NCI-H748 treated with DMSO at 0.1 percent for 48 hours (cell line): ENCODE measurements at regions not wholly inside any gene's neighbourhood (a gene's known extent, or its start where the extent isn't known, plus 50 kb on each side); places are given as distances from the start of the nearest gene placed in this dataset.

Experiments
- DNase-seq: peaks from one replicate; lab custom pipeline; 2025; lab: John Stamatoyannopoulos, UW

GRCh38 chr18:37724206-37724605, 158.6 kb upstream of the CELF4 start:
- no peak for DNase-seq

DNA sequence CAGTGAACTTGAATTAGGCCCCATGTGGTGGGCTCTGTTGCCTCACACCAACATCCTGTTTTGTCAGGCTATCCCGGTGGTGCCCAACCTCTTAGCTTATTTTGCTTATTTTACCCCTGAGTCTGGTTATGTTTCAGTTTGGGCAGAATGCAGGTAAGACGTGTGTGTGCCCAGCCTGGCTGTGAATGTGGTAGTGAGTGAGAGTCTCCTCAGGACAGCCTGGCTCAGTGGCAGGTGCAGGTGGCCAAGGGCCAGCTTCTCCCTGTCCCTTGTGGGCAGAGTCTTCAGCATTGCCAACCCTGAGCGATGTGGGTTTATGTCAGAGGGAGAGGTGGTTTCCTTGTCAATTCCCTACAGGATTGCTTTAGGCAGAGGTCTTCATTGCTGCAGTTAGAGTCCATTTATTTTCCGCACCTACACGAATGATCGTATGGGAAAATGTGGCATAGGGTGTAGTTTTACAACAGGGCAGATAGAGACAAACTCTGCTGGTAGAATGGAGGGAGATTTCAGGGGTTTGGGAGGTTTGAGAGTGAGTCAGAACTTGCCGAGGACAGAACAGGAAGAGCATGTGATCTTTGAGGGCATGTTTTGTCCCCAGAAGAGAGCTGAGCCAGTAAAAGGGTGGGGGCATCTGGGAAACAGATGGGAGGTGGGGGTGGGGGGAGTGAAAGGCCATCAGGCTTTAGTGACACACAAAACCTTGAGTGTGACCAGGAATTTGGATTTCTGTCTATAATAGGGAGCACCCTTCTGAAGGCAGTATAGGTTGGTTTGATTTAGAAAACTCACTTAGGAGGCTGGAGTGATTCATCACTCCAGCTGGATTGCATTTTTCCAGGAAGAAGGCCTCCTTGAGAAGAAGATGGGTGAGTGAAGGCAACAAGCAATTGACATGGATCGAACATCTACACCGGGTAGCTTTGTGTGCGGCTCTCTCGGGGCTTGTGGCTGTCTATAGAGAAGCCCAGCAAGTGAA, 156.2 kb upstream of the CELF4 start:
- no peak for DNase-seq

GRCh38 chr18:37720663-37721062, 155.1 kb upstream of the CELF4 start:
- no peak for DNase-seq

GRCh38 chr18:37717656-37718055, 152.1 kb upstream of the CELF4 start:
- DNase-seq, result no peak

- no peak for DNase-seq
These were observed 151.5 kb upstream of the CELF4 start for GRCh38 chr18:37717098-37717497.

DNA sequence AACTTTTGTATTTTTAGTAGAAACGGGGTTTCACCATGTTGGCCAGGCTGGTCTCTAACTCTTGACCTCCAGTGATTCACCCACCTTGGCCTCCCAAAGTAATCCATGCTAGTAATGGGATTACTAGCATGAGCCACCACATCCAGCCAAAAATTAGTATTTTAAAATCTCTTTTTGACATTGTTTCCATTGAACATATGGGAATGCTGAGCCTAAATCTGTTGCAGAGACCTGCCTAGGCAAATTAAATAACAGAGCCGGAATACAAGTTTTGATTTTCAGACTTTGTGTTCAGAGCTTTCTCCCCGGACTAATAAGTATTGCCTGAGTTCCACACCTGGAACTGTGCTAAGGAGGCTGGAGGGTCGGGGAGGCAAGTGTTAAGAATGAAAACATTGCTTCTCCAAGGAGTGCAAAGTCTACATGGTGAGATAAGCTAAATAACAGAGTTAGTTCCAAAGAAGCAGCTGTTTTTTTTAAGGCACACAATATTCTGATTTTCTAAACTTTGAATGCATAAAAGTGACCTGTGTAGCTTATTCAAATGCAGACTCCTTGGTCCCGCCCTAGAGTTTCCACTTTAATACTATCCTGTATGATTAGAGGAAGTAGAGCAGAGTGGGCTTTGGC, 150.6 kb upstream of the CELF4 start:
- DNase-seq, result no peak

DNA sequence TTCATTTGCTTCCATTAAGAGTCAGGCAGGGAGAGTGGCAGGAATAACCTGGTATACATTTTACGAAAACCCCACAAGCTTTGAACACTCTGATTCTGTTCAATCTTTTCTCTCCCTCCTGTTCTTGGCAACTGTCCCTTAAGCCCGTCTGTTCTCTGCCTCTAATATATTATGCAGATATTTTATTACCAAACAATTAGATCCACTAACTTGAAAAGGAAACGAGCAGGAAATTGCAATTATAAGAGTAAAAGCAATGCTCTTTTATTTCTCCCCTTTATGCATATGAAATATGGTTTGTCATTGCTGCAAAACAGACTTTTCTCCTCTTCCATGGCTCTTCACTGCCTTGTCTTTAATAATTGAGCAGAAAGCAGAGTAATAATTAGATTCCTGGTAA, 149.1 kb upstream of the CELF4 start:
- no peak for DNase-seq

GRCh38 chr18:37712776-37713175, 147.2 kb upstream of the CELF4 start:
- no peak for DNase-seq

- DNase-seq, result no peak
These were observed 146.3 kb upstream of the CELF4 start for GRCh38 chr18:37711766-37712505.

- peak; percentile 4 for DNase-seq
These were observed 145.1 kb upstream of the CELF4 start for GRCh38 chr18:37710726-37711125.

DNA sequence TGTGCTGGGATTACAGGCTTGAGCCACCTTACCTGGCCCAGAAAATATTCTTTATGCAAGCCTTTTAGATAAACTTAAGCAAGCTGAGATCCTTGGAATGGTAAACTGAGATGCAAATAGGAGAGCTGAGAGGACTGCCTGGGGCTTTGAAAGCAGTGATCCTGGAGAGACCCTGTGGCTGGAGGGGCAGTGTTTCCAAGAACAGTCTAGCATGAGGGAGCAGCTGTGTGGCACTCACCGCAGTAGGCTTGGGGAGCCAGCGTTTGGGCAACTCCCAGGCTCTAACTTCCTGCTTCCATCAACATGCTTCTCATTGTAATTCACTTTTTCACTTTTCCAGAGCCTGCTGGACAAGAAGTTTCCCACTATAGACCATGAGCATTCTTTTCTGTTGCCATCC, 144.1 kb upstream of the CELF4 start:
- DNase-seq, result no peak

GRCh38 chr18:37705016-37705415, 139.4 kb upstream of the CELF4 start:
- no peak for DNase-seq

DNA sequence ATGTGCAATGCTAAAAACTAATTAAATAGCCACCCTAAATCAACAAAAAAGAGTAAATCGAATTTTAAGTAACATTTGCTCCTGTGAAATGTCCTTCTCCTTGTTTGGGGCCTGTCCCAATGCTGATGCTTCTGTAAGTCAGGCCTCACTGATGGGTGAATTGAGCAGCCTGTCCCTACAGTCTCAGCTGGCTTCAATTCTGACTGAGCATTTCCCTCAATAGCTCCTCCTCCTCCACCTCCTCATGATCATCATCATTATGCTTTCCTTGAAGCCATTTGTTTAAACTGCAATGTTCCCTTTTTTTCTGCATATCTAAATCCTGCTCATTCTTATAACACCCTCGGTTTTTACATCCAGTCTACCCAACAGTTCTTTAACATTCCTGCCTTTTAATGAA, 137.2 kb upstream of the CELF4 start:
- no peak for DNase-seq

DNA sequence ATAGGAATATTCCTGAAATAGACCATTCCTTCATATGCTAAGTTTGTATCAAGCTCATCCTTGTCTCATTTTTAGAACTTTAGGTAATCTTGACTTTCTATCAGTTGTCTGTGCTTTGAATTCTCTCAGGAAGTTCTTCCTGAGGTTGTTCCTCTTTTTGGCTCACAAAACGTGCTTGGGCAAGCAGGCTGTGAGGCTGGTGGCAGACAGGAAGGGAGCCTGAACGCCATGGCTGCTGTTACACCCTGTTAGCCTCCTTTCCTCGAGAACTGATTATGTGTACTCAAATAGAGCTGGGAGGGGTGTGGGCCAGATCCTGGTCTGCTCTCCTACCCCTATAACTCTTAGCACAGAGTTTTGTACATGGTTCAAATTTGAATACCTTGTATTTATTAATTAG, 136.4 kb upstream of the CELF4 start:
- no peak for DNase-seq

GRCh38 chr18:37698508-37699040, 133.0 kb upstream of the CELF4 start:
- DNase-seq, result no peak

GRCh38 chr18:37694516-37694915, 128.9 kb upstream of the CELF4 start:
- no peak for DNase-seq

DNA sequence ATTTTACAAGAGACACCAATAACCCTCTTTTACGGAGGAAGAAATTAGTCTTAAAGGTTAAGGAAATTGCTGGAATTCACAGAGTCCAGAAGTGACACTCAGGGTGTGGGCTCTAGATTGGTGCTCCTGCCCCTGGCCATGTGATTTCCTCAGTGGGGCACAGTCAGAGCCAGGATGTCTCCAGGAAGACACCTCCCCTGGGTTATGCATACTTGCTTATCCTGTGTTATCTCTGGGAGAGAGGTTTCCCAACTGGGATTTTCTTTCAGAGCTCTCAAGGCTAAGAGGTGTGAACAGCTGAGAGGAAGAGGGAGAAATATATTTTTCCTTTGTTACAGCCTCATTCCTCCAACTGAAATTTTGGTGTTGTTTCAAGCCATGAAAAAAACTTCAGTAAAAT, 125.6 kb upstream of the CELF4 start:
- DNase-seq, result no peak

DNA sequence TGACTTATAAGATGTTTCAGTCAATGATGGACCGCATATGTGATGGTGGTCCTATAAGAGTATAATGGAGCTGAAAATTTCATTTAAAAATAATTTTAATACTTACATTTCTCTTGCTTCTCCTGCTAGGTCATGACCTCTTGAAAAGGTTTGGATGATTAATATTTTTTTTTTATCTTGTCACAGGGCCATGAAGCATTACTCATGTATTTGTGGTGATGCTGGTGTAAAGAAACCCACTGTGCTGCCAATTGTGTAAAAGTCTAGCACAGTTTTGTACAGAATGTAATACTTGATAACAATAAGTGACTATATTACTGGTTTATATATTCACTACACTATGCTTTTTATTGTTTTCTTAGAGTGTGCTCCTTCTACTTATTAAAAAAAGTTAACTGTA, 124.2 kb upstream of the CELF4 start:
- no peak for DNase-seq

- DNase-seq, result no peak
These were observed 119.0 kb upstream of the CELF4 start for GRCh38 chr18:37684590-37684989.

DNA sequence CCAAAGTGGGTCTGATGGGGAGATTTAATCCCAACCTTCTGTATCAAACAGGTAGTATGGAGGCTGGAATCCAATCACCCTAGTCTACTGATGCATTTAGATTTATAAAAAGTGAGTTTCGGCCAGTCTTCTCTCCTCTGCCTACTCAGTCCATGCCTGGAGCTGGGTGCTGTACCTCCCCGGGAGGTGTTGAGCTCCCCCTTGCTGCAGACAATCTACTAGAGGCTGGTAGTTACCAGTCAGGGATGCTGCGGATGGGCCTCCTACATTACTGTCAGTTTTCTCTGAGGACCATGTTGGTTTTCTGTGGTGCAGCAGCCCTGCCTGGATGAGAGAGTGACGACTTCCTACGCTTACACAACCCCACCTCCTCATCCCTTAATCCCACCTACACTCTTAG, 118.6 kb upstream of the CELF4 start:
- no peak for DNase-seq

DNA sequence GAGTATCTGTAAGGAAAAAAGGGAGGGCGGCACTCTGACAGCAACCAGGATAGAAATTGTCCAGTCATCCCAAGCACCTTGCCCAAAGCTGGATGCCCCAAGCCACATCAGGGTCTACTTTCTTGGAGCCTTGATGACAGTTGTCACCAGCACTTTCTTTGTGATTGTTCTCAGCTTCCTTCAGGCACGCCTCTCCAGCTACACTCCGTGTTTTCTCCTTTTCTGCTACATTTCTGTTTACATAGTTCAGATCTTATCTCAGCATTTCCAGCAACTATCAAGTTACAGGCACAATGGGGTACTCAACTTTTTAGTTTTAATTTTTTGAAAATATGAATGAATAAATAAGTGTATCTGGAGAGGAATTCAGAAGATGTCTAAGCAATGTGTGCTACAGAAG, 115.3 kb upstream of the CELF4 start:
- no peak for DNase-seq

DNA sequence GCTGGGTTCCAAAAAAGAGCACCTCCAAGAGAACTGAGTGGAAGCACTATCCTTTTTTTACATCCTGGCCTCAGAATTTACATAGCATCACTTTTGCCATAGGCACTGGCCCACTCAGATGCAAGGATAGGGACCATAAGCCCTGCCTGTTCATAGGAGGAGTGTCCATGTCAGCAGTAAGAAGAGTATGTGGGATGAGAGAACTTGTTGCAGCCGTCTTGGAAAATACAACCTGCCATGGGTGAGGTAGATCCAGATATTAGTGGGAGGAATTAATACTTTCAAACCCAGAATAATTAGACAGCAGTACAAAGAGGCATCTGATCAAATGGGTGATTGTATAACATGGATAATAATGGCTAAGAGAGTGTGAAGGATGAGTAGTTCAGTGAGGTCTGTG, 110.7 kb upstream of the CELF4 start:
- no peak for DNase-seq

GRCh38 chr18:37675699-37676098, 110.1 kb upstream of the CELF4 start:
- DNase-seq, result no peak
